UCSD-AML1 (cell line): ENCODE measurements at regions not wholly inside any gene's neighbourhood (a gene's known extent, or its start where the extent isn't known, plus 50 kb on each side); places are given as distances from the start of the nearest gene placed in this dataset.

Experiments
- DNase-seq: peaks from one replicate; lab custom pipeline; 2025; ENCODE audit not compliant: unreplicated experiment; lab: John Stamatoyannopoulos, UW

DNA sequence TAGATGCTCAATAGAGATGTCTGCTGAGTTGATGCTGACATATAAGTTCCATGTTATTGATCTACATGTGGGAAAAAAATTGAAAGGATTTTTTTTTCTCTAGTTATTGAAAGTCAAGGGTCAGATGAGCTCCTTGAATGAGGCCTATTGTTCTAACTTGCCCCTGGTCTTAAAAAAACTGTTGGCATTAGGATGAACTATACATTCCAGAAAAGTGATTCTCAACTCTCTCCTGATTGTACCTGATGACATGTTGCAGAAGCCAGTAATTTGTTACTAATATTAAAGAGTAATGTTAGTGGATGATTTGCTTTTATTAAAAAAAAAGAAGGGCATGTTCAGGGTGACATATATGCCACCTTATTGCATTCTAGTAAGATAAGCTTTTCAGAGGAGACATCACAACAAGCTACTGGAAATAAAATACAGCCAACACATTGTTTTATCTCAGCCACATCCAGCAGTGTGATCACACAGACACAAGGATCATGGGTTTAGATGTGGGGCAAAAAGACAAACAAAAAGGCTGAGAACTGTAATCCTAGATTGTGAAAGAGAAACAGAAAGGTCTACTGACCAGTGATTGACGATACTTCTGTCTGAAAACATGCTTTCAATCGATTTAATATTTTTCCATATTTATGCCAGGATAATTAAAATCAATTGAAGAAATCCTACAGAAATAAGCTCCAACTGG is 1314.1 kb upstream of the C9orf72 start:
- no peak for DNase-seq

DNA sequence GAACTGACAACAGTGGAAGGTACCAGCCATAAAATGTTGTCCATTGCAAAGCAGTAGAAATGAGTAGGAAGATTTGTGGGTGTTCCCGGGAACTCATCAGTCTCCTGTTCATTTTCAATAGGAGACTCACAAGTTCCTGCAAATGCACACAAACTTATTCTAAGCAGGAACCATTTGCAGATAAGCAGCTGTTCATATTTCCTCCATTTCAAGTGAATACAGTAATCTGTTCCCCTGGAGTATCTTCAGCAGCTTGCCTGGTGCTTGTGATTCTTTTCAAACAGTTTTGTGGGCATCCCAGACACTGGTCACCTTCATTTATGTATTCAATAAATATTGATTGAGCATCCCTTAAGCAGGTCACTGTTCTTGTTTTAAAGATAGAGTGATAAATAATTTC is 1315.5 kb upstream of the C9orf72 start:
- no peak for DNase-seq

DNA sequence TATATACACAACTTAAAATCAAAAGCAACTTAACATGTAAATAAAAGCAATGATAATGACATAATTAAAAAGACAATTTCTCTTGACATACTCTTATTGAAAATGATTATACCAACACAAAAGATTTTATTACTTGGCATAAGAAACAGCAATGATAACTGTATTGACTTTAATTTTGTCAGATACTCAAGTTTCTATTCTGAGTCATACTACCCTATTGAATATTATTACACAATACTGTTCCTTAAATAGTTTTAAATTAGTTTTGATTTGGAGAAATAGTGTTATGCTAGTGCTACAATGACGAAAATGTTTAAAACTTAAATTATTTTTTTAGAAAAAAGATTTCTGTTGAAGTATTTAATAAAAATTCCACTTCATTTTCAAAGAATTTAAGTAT is 1319.3 kb upstream of the C9orf72 start:
- DNase-seq = no peak

DNA sequence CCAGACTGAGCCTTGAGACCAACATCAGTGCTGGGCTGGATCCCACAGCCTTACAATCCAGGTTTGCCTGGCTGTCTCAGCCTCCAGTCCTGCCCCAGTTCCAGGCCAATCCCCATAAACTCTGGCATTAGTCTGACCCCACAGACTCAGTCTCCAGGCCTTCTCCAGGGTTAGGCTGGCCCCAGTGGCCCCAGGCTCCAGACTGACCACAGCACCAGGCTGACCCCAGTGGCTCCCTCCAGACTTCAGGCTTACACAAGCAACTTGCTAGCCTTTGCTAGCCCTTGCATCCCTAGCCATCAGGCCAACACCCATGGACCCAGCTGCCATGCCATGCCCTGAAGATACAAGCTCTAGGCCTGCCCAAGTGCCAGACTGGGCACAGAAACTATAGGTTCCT is 1326.0 kb upstream of the C9orf72 start:
- DNase-seq = peak; percentile 3

DNA sequence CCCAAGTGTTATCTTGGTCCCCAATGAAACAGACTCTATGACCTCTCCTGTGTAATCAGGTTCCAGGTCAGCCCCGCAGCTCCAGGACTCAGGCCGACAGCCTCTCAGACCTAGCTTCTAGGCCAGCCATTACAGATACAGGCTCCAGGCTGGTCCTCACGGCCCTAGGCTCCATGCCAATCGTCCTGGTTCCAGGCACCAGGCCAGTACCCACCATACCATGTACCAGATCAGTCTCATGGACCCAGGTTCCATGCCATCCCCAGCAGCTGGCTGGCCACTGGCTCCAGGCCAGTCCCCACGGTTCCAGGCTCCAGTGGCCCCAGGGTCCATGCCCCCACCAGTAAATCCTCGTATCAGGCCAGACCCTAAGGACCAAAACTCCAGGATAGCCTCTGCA is 1326.6 kb upstream of the C9orf72 start:
- DNase-seq = no peak

DNA sequence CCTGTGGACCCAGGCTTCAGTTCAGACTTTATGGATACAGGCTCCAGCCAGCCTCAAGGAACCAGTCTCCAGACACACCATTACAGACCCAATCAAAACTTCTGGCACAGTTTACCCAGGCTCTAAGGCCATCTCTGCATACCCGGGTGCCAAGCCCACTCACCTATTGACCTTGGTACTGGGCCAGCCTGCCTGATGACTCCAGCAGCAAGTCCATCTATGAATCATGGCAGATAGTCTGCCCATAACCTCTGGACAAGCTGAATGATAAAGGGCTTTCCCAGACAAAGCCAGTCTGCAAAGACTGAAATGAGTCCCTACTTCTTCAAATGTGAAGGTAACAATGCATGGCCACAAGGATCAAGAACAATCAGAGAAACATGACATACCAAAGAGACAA is 1327.1 kb upstream of the C9orf72 start:
- DNase-seq = no peak

DNA sequence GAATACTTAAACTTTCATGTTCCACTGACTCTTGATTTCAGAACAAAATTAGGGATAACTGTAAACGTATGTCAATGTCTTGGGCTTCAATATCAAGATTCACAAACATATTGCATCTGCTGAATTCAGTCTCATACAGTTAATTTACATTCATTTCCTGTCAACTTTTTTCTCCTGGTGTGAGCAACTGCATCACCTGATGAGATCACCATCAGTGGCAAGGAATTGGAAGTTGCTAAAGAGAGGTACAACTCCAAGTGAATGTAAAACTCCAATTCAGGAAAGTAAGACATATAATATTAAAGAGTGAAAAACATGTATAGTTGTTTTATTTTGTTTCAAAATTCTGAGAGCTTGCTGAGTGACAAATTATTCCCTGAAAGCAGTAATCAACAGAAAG is 1336.2 kb upstream of the C9orf72 start:
- no peak for DNase-seq

DNA sequence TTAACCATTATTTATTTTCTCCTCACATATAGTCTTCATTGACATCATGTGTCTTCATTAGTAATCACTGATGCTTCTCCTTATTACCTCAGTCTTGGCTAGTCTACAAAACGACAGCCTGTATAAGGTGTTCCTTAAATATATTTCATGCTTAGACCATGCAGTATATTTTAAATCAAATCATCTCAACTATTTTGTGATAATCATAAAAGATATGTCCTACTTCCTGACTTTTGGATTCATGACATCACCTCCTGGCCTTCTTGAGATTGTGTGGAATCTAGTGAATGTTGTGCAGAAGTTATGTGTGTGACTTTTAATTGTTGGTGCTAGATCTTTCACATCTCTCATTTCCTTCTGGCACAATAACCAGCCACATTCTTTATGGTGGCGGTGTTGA is 1339.3 kb upstream of the C9orf72 start:
- DNase-seq = no peak

DNA sequence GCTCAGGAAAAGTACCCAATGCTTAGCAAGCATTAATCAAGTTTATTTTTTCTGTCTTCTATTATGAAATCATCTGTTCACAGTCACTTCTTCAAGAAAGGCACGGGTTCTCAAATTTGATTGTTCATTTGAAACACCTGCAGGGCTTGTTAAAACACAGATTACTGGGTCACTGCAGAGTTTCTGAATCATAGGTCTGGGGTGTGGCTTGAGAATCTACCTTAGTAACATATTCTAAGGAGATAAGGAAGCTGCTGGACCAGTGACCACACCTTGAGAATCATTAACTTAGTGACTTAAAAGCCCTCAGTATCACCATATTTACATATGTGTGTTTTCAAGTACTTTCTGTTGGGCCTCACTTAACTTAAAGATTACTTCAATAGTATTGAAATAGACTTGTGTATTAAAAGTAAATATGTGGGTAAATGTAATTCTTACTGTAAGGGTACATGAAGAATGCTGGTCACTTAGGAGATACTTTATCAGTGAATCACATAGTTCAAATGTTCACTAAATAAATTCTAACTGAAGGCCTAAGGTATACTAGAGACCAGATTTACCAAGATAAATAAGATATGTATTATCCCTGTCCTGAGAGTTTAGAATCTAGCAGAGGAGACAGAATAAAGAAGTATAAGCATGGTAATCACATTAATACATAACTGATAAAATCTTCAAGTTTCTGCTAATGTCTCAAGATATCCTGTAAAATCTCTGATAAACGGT is 1342.1 kb upstream of the C9orf72 start:
- no peak for DNase-seq

DNA sequence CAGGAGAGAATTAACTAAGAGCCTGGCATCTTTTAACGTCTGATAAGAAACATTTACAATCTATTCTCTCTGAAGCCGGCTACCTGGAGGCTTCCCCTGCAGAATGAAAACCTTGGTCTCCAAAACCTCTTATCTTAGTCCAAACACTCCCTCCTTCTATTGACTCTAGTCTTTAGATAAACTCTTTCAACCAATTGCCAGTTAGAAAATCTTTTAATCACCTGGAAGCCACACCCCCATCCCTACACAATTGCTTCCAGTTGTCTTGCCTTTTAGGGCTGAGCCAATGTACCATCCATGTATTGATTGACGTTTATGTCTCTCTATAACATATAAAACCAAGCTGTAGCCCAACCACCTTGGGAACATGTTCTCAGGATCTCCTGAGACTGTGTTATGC is 1343.1 kb upstream of the C9orf72 start:
- DNase-seq = no peak

DNA sequence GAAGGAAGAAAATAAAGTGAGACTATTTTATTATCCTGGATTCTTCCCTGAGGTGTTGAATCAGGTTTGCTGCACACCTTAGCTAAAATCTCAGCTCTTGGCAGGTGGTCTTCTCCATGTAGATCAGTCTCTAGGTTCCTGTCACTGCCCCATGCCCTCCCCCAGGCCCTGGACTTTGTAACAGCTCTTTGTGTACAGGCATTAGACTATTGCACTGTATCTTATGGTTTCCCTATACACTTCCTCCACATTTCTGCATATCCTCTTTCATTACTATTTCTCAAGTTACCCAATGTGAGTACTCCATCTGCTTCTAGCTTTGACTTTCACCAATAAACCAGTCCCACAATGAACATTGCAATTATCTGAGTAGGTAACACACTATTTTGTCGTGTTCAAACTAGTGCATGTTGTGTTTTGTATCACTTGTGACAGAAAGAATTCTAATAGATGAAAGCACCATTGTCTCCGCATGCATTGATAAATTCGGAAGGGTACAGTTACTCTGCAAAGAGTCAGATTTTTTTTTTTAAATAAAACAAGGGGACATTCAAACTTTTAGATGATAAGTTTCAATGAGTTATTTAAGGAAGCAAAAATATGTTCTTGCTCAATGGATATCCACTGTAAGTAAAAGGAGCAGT is 1348.7 kb upstream of the C9orf72 start:
- peak; percentile 3 for DNase-seq

DNA sequence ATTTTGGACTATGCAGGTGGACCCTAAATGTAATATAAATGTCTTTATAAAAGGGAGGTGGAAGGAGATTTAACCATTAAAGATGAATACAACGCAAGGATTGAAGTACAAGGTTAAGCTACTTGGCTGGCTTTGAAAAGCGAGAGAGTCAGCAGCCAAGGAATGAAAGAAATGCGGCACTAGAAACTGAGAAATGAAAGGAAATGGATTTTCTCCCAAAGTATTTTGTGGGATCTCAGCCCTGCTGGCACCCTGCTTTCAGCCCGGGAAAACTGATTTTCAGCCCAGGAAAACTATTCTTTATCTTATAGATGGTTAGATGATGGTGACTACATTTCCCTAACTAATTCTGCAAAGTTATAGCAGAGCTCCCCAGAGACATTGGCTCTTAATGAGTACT is 1349.6 kb upstream of the C9orf72 start:
- DNase-seq = no peak

DNA sequence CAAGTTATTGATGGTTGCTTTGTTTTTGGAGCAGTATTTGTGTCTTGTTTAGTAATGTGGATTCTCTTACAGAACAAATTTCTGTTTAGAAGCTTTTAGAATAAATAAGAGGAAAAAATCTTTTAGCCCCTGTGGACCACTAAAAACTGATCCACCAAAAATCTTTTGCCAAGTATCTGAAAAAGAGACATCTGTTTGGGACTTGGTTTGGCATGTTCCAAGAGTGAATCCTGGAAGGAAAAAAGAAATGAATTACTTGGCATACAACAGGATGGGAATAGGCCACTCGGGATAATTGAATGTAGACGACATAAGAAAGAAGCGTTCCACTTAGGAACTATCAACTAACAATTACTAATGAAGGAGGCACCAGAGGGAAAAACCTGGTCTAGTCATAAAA is 1350.1 kb upstream of the C9orf72 start:
- DNase-seq = no peak

DNA sequence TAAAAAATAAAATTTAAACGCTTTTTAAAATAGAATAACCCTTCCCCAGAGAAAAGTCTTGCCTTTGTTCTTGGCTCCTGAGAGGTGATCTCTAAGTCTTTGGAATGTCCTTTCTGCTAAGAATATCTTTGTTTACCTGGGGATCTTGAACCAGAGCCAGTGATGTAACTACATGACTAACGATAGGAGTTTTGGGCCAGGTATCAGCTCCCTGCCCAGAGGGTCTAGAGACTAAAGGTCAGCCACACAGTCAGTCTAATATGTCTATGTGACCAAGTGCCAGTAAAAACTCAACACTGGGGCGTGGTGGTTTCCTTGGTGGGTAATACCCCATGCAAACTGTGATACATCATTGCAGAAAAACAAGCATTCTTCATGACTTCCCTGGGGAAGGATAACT is 1351.9 kb upstream of the C9orf72 start:
- DNase-seq = no peak

DNA sequence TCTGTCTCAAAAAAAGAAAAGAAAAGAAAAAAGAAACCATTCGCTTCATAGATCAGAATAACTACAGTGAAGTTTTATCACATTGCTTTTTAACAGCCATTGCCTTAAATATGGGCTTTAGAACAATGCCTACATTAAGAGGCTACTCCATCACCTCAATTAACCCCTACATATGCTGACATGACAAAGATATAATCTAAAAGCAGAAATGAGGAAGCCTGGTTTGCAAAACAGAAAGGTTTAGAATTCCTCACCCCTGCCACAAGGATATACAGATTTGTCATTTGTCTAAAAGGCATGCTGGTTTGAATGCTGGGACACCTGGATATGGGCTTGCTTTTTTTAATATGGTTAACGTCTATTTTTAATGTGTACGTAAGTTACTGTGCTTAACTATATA is 1353.0 kb upstream of the C9orf72 start:
- no peak for DNase-seq

DNA sequence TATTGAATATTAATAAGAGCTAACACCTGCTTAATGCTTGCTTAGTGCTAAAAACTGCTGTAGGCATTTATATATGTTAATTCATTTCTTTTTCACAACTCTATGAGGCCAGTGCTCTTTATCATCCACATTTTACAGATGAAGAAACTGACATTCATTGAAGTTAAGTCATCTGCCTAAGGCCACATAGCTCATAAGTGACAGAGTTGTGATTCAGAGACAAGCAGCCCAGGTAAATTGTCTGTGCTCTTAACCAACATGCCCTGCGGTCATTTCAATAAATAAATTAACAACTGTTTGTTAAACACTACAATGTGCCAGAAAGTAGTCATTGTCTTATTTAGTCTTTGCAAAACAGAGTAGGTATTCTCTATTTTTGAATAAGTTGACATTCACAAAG is 1354.4 kb upstream of the C9orf72 start:
- no peak for DNase-seq

DNA sequence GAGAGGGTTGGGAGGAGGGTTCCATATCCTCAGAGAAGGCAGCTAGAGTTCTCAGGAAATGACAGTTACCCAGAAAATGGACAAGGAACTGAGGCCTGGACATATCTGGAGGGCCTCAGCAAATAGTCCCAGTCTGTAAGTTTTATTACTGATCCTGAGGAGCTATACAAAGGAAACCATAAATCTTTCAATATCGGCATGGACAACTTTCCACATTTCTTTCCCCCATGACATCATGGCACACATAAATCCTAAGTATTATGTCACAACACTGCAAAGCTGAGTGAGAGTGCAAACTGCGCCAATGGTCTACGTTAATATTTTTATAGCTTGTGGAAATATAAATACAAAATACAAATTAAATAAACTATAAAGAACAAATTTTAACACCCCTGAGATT is 1356.2 kb upstream of the C9orf72 start:
- no peak for DNase-seq

DNA sequence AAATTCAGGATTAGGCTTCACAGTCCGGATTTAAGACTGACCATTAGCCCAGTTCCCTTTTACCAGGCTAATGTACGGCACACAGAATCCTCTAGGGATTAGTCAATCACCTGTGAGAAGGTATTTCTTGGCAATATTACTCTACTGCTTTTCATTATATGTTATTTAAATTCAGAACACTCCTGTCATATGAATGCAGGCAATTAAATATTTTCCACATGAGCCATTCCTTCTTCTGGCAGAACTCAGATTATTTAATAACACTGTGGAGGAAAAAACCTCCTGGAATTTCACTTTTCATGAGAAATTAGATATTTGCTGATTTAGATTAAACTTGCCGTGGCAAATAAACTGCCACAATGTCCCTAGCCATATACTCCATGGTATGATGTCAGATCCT is 1357.5 kb upstream of the C9orf72 start:
- no peak for DNase-seq

DNA sequence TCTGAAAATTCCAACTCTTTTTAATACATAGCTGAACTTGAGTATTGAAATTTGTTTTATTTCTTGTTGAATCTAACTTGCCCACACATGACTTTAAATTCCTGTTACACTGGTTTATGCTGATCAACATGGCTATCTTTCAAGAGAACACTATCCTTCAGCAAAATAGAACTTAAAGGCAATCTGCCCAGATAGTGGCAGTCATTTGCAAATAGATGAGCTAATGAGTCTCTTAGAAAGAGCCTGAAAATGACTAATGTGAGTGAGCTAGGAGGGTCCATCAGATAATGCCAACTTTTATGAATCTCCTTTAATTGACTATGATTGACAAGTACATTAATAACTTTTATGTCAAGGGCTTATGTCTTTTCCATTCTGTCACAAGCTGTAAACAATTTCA is 1360.8 kb upstream of the C9orf72 start:
- DNase-seq = no peak

DNA sequence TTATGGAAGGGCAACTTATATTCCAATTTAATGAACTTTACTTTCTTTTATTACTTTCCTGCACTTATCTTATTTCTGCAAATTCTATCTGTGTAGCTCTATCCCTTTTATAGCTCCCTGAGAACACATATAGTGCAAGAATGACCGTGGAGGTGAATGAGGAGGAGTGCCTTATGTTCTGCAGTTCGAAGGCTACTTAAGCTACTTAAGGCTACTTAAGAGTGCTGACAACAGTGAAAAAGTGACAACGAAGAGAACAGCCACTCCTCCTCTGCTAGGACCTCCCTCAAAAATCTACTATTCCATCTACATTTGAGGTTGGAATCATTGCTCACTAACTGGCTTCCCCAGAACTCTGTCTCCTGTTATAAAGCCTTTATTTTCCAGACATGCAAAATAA is 1365.7 kb upstream of the C9orf72 start:
- no peak for DNase-seq

DNA sequence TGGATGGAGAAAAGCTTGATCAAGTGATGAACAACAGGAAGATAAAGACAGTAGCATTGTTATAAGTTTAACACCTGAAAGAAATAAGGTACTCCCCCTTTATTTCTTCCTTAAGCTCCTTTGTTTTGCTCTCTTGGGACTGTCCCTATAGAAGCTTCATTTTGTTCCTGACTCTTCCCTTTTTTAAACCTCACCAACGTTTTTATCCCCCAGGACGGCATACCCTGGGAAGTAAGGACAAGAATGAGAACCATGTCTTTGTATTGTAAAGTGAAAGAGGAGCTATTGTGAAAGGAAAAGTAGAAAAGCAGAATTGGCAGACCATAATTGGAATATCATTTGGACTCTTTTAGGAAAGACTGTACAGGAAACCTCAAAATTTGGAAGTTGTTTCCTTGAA is 1368.6 kb upstream of the C9orf72 start:
- DNase-seq = no peak

DNA sequence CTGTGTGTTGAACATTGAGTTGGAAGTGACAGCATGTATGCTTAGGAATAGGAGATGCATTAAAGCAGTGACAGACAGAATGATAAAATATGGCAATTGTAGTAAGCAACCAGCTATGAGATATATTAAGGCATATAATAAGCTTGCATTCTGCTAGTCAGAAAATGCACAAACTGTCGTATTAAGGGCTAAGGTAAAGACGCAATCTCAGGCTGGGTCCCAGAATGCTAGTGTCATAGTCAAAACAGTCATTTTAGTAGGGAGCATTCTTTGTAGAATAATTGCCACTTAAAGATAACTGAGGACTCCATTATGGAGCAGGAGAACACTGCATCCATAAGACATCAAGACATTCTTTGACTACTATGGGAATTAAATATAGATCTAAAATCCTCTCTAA is 1369.7 kb upstream of the C9orf72 start:
- no peak for DNase-seq
